K562 (cell line): ENCODE measurements at regions not wholly inside any gene's neighbourhood (a gene's known extent, or its start where the extent isn't known, plus 50 kb on each side); places are given as distances from the start of the nearest gene placed in this dataset.

Experiments
- ATAC-seq: fragments of 200-7000 bp; cut with Tn5 transposase; 3 replicates; pipeline ENCODE4 v1.9.1; 2020; ENCODE audit warnings: moderate library complexity
- BruUV-seq: library from RNA; stranded (reverse); fragments of 400-500 nt; replicated peaks from 2 replicates; lab custom pipeline; 2021; lab: Mats Ljungman, UMichigan
- CTCF ChIA-PET: fragments of 300-600 bp; formaldehyde crosslinking; extraction: SDS; loops from one replicate; lab custom pipeline; 2021; ENCODE audit warnings: low intra/inter-chr PET ratio; lab: Yijun Ruan, JAX
- POLR2A ChIA-PET: fragments of 300-600, 350-650 bp; sonication (Branson Sonifier 250); formaldehyde crosslinking; extraction: SDS; loops from one replicate; lab custom pipeline; 2021; ENCODE audit warnings: antibody characterized with exemption, inconsistent platforms; lab: Yijun Ruan, JAX
- DNase-seq, 4 experiments: peaks; one replicate each; pipeline versions ENCODE4 v3.0.0 to v3.0.0-alpha.2; 2011 to 2018; ENCODE audit warnings: low spot score in 3 of 4, mixed read lengths in 3 of 4; ENCODE audit errors: extremely low read depth in 1 of 4
- FAIRE-seq: peaks from 2 replicates; lab custom pipeline; 2011; peaks lifted over from hg19 to GRCh38; lab: Jason Lieb, UNC
- H2AFZ ChIP-seq: 2 replicates; pipeline ENCODE4 v1.6.0; 2011; ENCODE audit warnings: low read depth, low read length, control low read depth, inconsistent platforms
- H3K27ac ChIP-seq: fragments of 200-600 bp; 3 replicates; pipeline ENCODE4 v1.8.0; 2011; ENCODE audit warnings: low read depth, mild to moderate bottlenecking, control low read depth, inconsistent platforms, low read length, moderate library complexity, mixed read lengths; ENCODE audit errors: extremely low read depth
- H3K27me3 ChIP-seq, 2 experiments: fragments of 300-600 bp in 1 of 2; 2 replicates in 1 of 2; 3 replicates in 1 of 2; pipeline versions ENCODE4 v1.6.0 to v1.8.0; 2011; ENCODE audit warnings: inconsistent platforms in 2 of 2, low read length in 2 of 2, mild to moderate bottlenecking in 1 of 2, mixed read lengths in 1 of 2, moderate library complexity in 1 of 2; ENCODE audit not compliant: control insufficient read depth in 2 of 2, insufficient read depth in 2 of 2
- H3K36me3 ChIP-seq: fragments of 300-600 bp; 3 replicates; pipeline ENCODE4 v1.8.0; 2011; ENCODE audit warnings: mild to moderate bottlenecking, low read length, inconsistent platforms; ENCODE audit not compliant: control insufficient read depth, insufficient read depth
- H3K4me1 ChIP-seq, 2 experiments: fragments of 200-600 bp in 1 of 2; replicated peaks in 1 of 2; 2 replicates in 1 of 2; 3 replicates in 1 of 2; pipeline versions ENCODE4 v1.5.1 to v1.8.0; 2011; ENCODE audit warnings: inconsistent platforms in 2 of 2, low read length in 2 of 2, mild to moderate bottlenecking in 1 of 2, mixed read lengths in 1 of 2, moderate library complexity in 1 of 2; ENCODE audit not compliant: control insufficient read depth in 2 of 2, insufficient read depth in 2 of 2
- H3K4me2 ChIP-seq: 2 replicates; pipeline ENCODE4 v1.6.1; 2011; ENCODE audit warnings: low read length, control low read depth, inconsistent platforms, mixed read lengths; ENCODE audit not compliant: insufficient read depth
- H3K4me3 ChIP-seq: fragments of 200-600 bp; sonication (generic), shearing (Covaris generic); 2 replicates; pipeline ENCODE4 v1.5.1; 2016; ENCODE audit warnings: control low read depth, inconsistent platforms
- H3K79me2 ChIP-seq: fragments of 200-600 bp; 3 replicates; pipeline ENCODE4 v1.8.0; 2011; ENCODE audit warnings: low read length, inconsistent platforms; ENCODE audit not compliant: control insufficient read depth, insufficient read depth
- H3K9ac ChIP-seq, 2 experiments: 2 replicates each; pipeline versions ENCODE4 v1.6.0 to v1.6.1; 2011; ENCODE audit warnings: low read depth in 2 of 2, low read length in 2 of 2, control low read depth in 1 of 2, inconsistent platforms in 1 of 2, mild to moderate bottlenecking in 1 of 2, mixed read lengths in 1 of 2; ENCODE audit not compliant: insufficient read depth in 1 of 2
- H3K9me1 ChIP-seq: one replicate; pipeline ENCODE4 v1.6.0; 2011; ENCODE audit warnings: inconsistent platforms, mild to moderate bottlenecking, low read length, moderate library complexity; ENCODE audit not compliant: control insufficient read depth, insufficient read depth
- H3K9me3 ChIP-seq: replicated peaks from 2 replicates; pipeline ENCODE4 v1.5.1; 2011; ENCODE audit warnings: low read depth, low read length, inconsistent platforms; ENCODE audit not compliant: control insufficient read depth, insufficient read depth
- H4K20me1 ChIP-seq: replicated peaks from 2 replicates; pipeline ENCODE4 v1.6.1; 2011; ENCODE audit warnings: low read length, inconsistent platforms, mixed read lengths; ENCODE audit not compliant: control insufficient read depth, insufficient read depth
- AFF1 ChIP-seq, 2 experiments: fragments of 450-650 bp; IDR thresholded peaks; 2 replicates each; pipeline ENCODE4 v1.6.1; 2018; ENCODE audit warnings: mild to moderate bottlenecking in 2 of 2, low read depth in 1 of 2; ENCODE audit not compliant: partially characterized antibody in 2 of 2
- ATF2 ChIP-seq: sonication (generic); formaldehyde crosslinking; IDR thresholded peaks from 2 replicates; pipeline ENCODE4 v1.8.1; 2022; ENCODE audit warnings: missing genetic modification reagents
- CTCF ChIP-seq, 3 experiments: IDR thresholded peaks in 2 of 3; conservative IDR thresholded peaks in 1 of 3; 2 replicates each; pipeline ENCODE4 v1.5.1; 2011 to 2012; ENCODE audit warnings: low read length in 3 of 3, mild to moderate bottlenecking in 3 of 3, control low read depth in 2 of 3, improper control_type of control experiment in 1 of 3, inconsistent platforms in 1 of 3, low read depth in 1 of 3, mixed read lengths in 1 of 3, moderate library complexity in 1 of 3; ENCODE audit not compliant: insufficient read depth in 2 of 3
- FOXJ3 ChIP-seq: sonication (generic); formaldehyde crosslinking; IDR thresholded peaks from 2 replicates; pipeline ENCODE4 v1.4.0; 2020; ENCODE audit warnings: mild to moderate bottlenecking, missing genetic modification reagents
- HIVEP1 ChIP-seq: fragments of 250-450 bp; sonication (Bioruptor Pico); IDR thresholded peaks from 2 replicates; pipeline ENCODE4 v1.4.0; 2020; ENCODE audit warnings: mild to moderate bottlenecking
- LEF1 ChIP-seq: fragments of 450-650 bp; IDR thresholded peaks from 2 replicates; pipeline ENCODE4 v1.6.1; 2016; ENCODE audit warnings: mild to moderate bottlenecking
- MCM3 ChIP-seq: fragments of 450-650 bp; IDR thresholded peaks from 2 replicates; pipeline ENCODE4 v1.6.1; 2016
- NR0B1 ChIP-seq: fragments of 450-650 bp; IDR thresholded peaks from one replicate; pipeline ENCODE4 v1.6.1; 2018; ENCODE audit warnings: mild to moderate bottlenecking, moderate library complexity; ENCODE audit not compliant: partially characterized antibody
- XRCC4 ChIP-seq: IDR thresholded peaks from one replicate; pipeline ENCODE4 v1.6.1; 2011; ENCODE audit not compliant: insufficient read depth, insufficient read length; ENCODE audit errors: extremely low read depth
- ZNF347 ChIP-seq: fragments of 450-650 bp; formaldehyde crosslinking; IDR thresholded peaks from 2 replicates; pipeline ENCODE4 v1.4.0; 2020; ENCODE audit warnings: low read depth, mild to moderate bottlenecking, moderate library complexity
- ZNF398 ChIP-seq: fragments of 250-450 bp; sonication (Bioruptor Pico); IDR thresholded peaks from 2 replicates; pipeline ENCODE4 v1.8.0; 2021; ENCODE audit warnings: moderate library complexity, mild to moderate bottlenecking, inconsistent platforms
- WGBS: fragments of 100-300 bp; shearing (Covaris generic); methylation state at CpG from one replicate; pipeline ENCODE4 v1.1.6; 2016; ENCODE audit warnings: low coverage, mixed read lengths; ENCODE audit not compliant: insufficient coverage; ENCODE audit errors: missing lambda C conversion rate; 5-methylcytosine and 5-hydroxymethylcytosine counted together
- in situ Hi-C: fragments of 300-500 bp; cut with MboI; formaldehyde crosslinking; loops from 4 replicates; pipeline ENCODE4 v1.15.0; 2018; ENCODE audit warnings: inconsistent platforms, mixed read lengths
- intact Hi-C: fragments of 100-400 bp; cut with micrococcal nuclease; formaldehyde crosslinking; loops from 2 replicates; pipeline ENCODE4 v1.14.2; 2022

- Histone ChIP-seq H3K9me3 (no peaks in the 10 kb centered on the region; the same call in 1 of the 2 replicates), H2AFZ (no peak overlapping the region), H3K4me1 (no peaks in the 10 kb centered on the region), H3K4me2 (no peak overlapping the region), H3K27ac (no peak overlapping the region), H3K9ac (no peak overlapping the region), H4K20me1 (no peaks in the 10 kb centered on the region), H3K36me3 (no peaks in the 10 kb centered on the region), H3K4me3 (no peak overlapping the region), H3K9me1 (no peaks in the 10 kb centered on the region), H3K79me2 (no peaks in the 10 kb centered on the region), H3K27me3 (no peaks in the 10 kb centered on the region)
- DNase-seq (no peak), FAIRE-seq (no peak), ATAC-seq (no peak)
- no TSS peak for BruUV-seq
- 4% methylated on average over 3 of the region's 3 CpGs for WGBS
- ChIA-PET CTCF (no interaction called here), POLR2A (no interaction called here)
- intact Hi-C loops (no loop called here), in situ Hi-C loops (no loop called here)
- no peak for TF ChIP-seq CTCF (IDR thresholded peaks at IDR 0.05 in 2 of 3, conservative IDR thresholded peaks at IDR 0.05 in 1 of 3; ENCODE audit: insufficient read depth in 2 of 3, low read depth in 1 of 3, low read length in 3 of 3)
- TF ChIP-seq ZNF398 (CRISPR knock-in tag), result no peak
- TF ChIP-seq FOXJ3 (CRISPR knock-in tag), result no peak
- no peak for TF ChIP-seq MCM3
- no peak for TF ChIP-seq HIVEP1 (CRISPR knock-in tag)
- TF ChIP-seq XRCC4, result no peak
- no peak for TF ChIP-seq ATF2
- TF ChIP-seq LEF1, result no peak
- TF ChIP-seq ZNF347, result no peak
- no peak for TF ChIP-seq NR0B1
- TF ChIP-seq AFF1 (IDR thresholded peaks at IDR 0.05; ENCODE audit: low read depth in 1 of 2, partially characterized antibody in 2 of 2), result no peak
Measured at GRCh38 chr6:77326029-77326428, 137.3 kb downstream of the HTR1B start.
